Activated CD8-positive, alpha-beta T cell treated with anti-CD3 and anti-CD28 coated beads, Interleukin-2, amount 10 ng/mL, durations not matched to agents 7 days and 5 days (primary cell): ENCODE measurements at regions not wholly inside any gene's neighbourhood (a gene's known extent, or its start where the extent isn't known, plus 50 kb on each side); places are given as distances from the start of the nearest gene placed in this dataset.
"Not testable (repeated sequence)": the region's sequence is repeated elsewhere in the genome, so short reads cannot be mapped to it uniquely, and the experiment has no call there.

ENCODE experiments used
- ATAC-seq: fragments of 150-1000 bp; cut with Tn5 transposase; one replicate; pipeline ENCODE4 v1.10.0; 2021; ENCODE audit warnings: moderate library complexity
- CTCF ChIA-PET: fragments of 350-600 bp; sonication (Branson Sonifier 250); formaldehyde crosslinking; loops from one replicate; lab custom pipeline; 2021; ENCODE audit warnings: antibody characterized with exemption; lab: Charles Lee
- POLR2A ChIA-PET: fragments of 350-600 bp; sonication (Branson Sonifier 250); formaldehyde crosslinking; loops from one replicate; lab custom pipeline; 2021; ENCODE audit warnings: antibody characterized with exemption; lab: Charles Lee
- DNase-seq: peaks from one replicate; pipeline ENCODE4 v3.0.0-alpha.2; 2020
- H3K27ac Mint-ChIP-seq: one replicate; pipeline ENCODE4 v1.8.0; 2021; ENCODE audit warnings: mild to moderate bottlenecking, mixed read lengths
- H3K27me3 Mint-ChIP-seq: one replicate; pipeline ENCODE4 v1.8.0; 2021; ENCODE audit warnings: low read depth, mixed read lengths
- H3K36me3 Mint-ChIP-seq: one replicate; pipeline ENCODE4 v1.8.0; 2021; ENCODE audit warnings: low read depth, mixed read lengths
- H3K4me1 Mint-ChIP-seq: one replicate; pipeline ENCODE4 v1.8.0; 2021; ENCODE audit warnings: low read depth, mixed read lengths
- H3K4me3 Mint-ChIP-seq: one replicate; pipeline ENCODE4 v1.8.0; 2021; ENCODE audit warnings: mild to moderate bottlenecking, mixed read lengths
- H3K9me3 Mint-ChIP-seq: one replicate; pipeline ENCODE4 v1.8.0; 2022; ENCODE audit warnings: mixed read lengths; ENCODE audit not compliant: insufficient read depth

DNA sequence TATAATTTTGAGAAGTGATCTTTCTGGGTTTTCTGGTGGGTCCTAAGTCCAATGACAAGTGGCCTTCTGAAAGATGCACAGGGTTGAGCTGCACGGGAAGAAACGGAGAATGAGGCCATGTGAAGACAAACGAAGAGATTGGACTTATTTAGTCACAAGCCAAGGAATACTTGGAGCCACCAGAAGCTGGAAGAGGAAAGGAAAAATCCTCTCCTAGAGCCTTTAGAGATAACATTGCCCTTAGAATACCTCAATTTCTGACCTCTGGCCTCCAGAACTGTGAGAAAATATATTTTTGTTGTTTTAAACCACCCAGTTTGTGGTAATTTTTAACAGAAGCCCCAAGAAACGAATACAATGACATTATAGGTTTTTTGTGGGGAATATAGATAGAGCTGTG, 360.5 kb upstream of the TARS1 start:
- Mint-ChIP-seq H3K27ac (no peak overlapping the region), H3K36me3 (no peaks in the 10 kb centered on the region), H3K4me1 (no peaks in the 10 kb centered on the region), H3K9me3 (peaks cover 10% of the 10 kb centered on the region), H3K4me3 (no peak overlapping the region), H3K27me3 (no peaks in the 10 kb centered on the region)
- ChIA-PET POLR2A (no interaction called here), CTCF (no interaction called here)
- ATAC-seq (no peak), DNase-seq (no peak)

DNA sequence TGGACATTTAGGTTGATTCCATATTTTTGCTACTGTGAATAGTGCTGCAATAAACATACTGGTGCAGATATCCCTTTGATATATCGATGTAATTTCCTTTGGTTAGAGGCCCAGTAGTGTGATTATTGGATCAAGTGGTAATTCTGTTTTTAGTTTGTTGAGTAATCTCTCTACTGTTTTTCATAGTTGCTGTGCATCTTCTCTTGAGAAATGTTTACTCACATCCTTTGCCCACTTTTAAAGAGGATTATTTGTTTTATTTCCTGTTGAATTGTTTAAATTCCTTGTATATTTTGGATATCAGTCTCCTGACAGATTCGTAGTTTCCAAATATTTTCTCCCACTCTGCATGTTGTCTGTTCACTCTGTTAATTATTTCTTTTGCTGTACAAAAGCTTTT, 352.6 kb upstream of the TARS1 start:
- ChIA-PET POLR2A (interaction anchor here (0.6 kb wide), 1 partner anchor 281 kb away, joined by 3 read pairs; no protein-coding TSS in a partner anchor), CTCF (no interaction called here)
- Mint-ChIP-seq H3K4me1 (no peaks in the 10 kb centered on the region), H3K36me3 (no peaks in the 10 kb centered on the region), H3K9me3 (peaks cover 10% of the 10 kb centered on the region), H3K27ac (no peak overlapping the region), H3K4me3 (no peak overlapping the region), H3K27me3 (no peaks in the 10 kb centered on the region)
- DNase-seq (no peak), ATAC-seq (no peak)

DNA sequence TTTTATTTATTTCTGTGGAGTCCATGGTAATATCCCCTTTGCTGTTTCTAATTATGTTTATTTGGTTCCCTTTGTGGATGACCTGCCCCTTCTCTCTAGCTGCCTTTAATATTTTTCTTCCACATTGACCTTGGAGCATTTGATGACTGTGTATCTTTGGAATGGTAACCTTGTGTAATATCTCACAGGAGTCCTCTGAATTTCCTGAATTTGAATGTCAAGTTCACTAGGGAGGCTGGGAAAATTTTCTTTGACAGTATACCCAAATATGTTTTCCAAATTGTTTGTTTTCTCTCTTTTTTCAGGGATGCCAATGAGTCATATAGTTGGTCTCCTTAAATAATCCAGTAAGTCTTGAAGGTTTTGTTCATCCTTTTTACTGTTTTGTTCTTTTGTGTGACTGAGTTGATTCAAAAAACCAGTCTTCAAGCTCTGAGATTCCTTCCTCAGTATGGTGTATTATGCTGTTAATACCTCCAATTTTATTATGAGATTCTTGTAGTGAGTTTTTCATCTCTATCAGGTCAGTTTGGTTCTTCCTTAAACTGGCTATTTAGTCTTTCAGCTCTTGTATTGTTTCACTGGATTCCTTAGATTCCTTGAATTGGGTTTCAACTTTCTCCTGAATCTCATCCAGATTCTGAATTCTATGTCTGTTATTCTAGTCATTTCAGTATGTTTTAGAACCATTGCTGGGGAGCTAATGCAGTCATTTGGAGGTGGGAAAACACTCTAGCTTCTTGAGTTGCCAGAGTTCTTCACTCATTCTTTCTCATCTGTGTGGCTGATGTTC, 349.0 kb upstream of the TARS1 start:
- ATAC-seq (no peak), DNase-seq (no peak)
- peaks cover 10% of the 10 kb centered on the region for H3K9me3 Mint-ChIP-seq
- H3K36me3 Mint-ChIP-seq = no peaks in the 10 kb centered on the region
- H3K27ac Mint-ChIP-seq = no peak overlapping the region
- H3K27me3 Mint-ChIP-seq = no peaks in the 10 kb centered on the region
- POLR2A ChIA-PET = interaction anchor here (0.8 kb wide), 1 partner anchor 18 kb away, joined by 3 read pairs; no protein-coding TSS in a partner anchor
- CTCF ChIA-PET = no interaction called here
- no peak overlapping the region for H3K4me3 Mint-ChIP-seq
- no peaks in the 10 kb centered on the region for H3K4me1 Mint-ChIP-seq

DNA sequence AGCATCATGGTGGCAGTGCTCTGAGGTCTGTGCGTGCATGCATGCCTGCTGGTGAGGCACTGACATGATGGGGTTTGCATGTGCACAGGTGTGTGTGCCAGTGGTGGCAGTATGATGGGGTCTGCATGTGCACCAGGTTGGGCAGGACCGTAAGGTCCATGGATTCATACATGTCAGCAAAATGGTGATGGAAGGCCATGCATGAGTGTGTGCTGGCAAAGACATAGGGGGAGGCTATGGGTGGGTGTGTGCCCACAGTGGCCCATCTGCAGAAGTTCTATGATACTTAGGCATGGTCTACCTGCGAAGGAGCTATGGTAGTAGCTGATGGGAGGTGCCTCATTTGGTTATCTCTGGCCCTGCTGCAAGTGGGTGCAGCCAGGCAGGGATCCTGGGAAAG, 348.0 kb upstream of the TARS1 start:
- DNase-seq (no peak), ATAC-seq (no peak)
- Mint-ChIP-seq H3K36me3 (no peaks in the 10 kb centered on the region), H3K4me1 (no peaks in the 10 kb centered on the region), H3K27me3 (no peaks in the 10 kb centered on the region), H3K4me3 (no peak overlapping the region), H3K27ac (no peak overlapping the region), H3K9me3 (peaks cover 10% of the 10 kb centered on the region)
- CTCF ChIA-PET = no interaction called here
- POLR2A ChIA-PET = no interaction called here

DNA sequence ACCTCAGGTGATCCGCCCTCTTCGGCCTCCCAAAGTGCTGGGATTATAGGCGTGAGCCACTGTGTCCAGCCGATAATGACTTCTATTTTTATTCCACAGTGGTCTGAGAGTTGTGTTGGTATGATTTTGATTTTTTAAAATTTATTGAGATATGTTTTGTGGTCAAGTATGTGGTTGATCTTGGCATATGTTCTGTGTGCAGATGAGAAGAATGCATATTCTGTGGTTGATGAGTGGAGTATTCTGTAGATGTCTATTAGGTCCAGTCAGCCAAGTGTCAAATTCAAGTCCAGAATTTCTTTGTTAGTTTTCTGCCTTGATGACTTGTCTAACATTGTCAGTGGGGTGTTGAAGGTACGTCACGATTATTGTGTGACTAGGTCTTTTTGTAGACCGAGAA, 338.2 kb upstream of the TARS1 start:
- Mint-ChIP-seq H3K4me1 (no peaks in the 10 kb centered on the region), H3K36me3 (no peaks in the 10 kb centered on the region), H3K27ac (no peak overlapping the region), H3K27me3 (no peaks in the 10 kb centered on the region), H3K9me3 (peaks cover 15% of the 10 kb centered on the region), H3K4me3 (no peak overlapping the region)
- ATAC-seq (no peak), DNase-seq (no peak)
- ChIA-PET CTCF (no interaction called here), POLR2A (no interaction called here)

DNA sequence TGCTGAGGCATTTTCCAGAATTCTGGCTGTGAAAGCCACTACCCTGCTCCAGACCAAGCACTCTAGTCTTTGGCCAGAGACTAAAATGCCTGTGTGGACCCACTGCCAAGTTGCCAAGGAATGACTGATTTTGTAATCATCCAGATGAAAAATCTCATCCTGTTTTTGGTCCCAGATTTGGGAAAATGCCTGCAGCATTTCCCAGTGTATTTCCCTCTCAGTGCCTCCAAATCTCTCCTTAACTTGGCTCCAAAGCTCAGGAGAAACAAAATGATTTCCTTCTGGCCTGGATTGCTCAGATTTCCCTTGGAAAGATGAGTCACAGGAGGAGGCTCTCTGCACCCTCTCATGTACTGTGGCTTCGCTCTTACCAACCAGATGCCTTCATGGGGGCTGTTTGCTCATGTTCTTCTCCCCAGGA, 335.2 kb upstream of the TARS1 start:
- POLR2A ChIA-PET = no interaction called here
- H3K4me1 Mint-ChIP-seq = no peaks in the 10 kb centered on the region
- H3K9me3 Mint-ChIP-seq = peaks cover 15% of the 10 kb centered on the region
- CTCF ChIA-PET = no interaction called here
- H3K27me3 Mint-ChIP-seq = no peaks in the 10 kb centered on the region
- ATAC-seq (no peak), DNase-seq (no peak)
- H3K4me3 Mint-ChIP-seq = no peak overlapping the region
- H3K27ac Mint-ChIP-seq = no peak overlapping the region
- no peaks in the 10 kb centered on the region for H3K36me3 Mint-ChIP-seq

DNA sequence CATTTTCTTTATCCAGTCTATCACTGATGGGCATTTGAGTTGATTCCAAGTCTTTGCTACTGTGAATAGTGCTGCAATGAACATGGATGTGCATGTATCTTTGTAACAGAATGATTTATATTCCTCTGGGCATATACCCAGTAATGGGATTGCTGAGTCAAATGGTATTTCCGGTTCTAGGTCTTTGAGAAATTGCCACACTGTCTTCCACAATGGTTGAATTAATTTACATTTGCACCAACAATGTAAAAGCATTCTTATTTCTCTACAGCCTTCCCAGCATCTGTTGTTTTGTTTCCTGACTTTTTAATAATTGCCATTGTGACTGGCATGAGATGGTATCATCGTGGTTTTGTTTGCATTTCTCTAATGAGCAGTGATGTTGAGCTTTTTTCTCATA, 330.3 kb upstream of the TARS1 start:
- POLR2A ChIA-PET, DNase-seq, CTCF ChIA-PET, H3K27ac Mint-ChIP-seq, H3K27me3 Mint-ChIP-seq, H3K36me3 Mint-ChIP-seq, H3K4me1 Mint-ChIP-seq, H3K4me3 Mint-ChIP-seq, H3K9me3 Mint-ChIP-seq, ATAC-seq: not testable (repeated sequence)

DNA sequence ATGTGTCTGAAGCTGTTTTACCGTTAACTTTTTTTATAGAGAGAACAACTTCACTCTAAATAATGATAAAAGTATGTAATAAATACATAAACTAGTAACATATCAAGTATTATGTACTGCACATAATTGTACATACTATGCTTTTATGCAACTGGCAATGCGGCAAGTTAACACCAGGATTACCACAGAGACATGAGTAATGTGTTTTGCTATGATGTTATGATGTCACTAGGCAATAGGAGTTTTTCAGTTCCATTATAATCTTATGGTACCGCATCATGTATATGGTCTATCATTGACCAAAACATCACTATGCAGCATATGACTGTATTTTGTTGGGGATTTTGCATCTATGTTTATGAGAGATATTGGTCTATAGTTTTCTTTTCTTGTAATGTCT, 326.4 kb upstream of the TARS1 start:
- no peak overlapping the region for H3K4me3 Mint-ChIP-seq
- no peaks in the 10 kb centered on the region for H3K36me3 Mint-ChIP-seq
- DNase-seq (no peak), ATAC-seq (no peak)
- ChIA-PET POLR2A (no interaction called here), CTCF (no interaction called here)
- H3K9me3 Mint-ChIP-seq = no peaks in the 10 kb centered on the region
- no peaks in the 10 kb centered on the region for H3K4me1 Mint-ChIP-seq
- H3K27ac Mint-ChIP-seq = no peak overlapping the region
- no peaks in the 10 kb centered on the region for H3K27me3 Mint-ChIP-seq

DNA sequence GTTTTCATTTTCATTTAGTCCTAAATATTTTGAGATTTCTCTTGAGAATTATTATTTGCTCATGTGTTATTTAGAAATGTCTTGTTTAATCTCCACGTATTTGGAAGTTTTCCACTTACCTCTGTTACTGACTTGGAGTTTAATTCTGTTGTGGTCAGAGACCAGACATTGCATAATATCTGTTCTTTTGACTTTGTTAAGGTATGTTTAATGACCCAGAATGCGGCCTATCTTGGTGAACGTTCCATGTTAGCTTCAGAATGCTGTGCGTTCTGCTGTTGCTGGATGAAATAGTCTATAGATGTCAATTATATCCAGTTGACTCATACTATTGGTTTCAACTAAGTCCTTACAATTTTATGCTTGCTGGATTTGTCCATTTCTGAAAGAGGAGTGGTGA, 325.3 kb upstream of the TARS1 start:
- no peaks in the 10 kb centered on the region for H3K9me3 Mint-ChIP-seq
- H3K36me3 Mint-ChIP-seq = no peaks in the 10 kb centered on the region
- DNase-seq (no peak), ATAC-seq (no peak)
- H3K4me3 Mint-ChIP-seq = no peak overlapping the region
- POLR2A ChIA-PET = no interaction called here
- H3K4me1 Mint-ChIP-seq = no peaks in the 10 kb centered on the region
- H3K27ac Mint-ChIP-seq = no peak overlapping the region
- CTCF ChIA-PET = no interaction called here
- H3K27me3 Mint-ChIP-seq = no peaks in the 10 kb centered on the region

DNA sequence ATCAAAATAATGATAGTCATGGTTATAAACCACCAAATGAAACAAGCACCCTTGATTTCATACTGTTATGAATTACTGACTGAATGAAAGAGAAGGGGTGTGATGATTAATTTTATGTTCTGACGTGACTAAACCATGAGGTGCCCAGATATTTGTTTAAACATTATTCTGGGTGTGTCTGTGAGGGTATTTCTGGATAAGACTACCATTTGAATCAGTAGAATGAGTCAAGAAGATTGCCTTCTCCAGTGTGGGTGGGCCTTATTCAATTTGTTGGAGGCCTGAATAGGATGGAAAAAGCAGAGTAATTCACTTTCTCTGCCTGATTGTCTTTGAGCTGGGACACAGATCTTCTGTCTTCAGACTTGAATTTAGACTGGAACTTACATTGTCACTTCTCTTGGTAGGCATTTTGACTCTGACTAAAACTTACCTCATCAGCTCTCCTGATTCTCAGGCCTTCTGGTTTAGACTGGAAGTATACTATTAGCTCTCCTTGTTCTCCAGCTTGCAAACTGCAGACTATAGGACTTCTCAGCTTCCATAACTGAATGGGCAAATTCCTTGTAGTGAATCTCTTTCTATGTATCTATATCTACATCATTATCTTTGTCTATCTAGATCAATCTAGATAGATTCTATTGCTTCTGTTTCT, 321.9 kb upstream of the TARS1 start:
- CTCF ChIA-PET = no interaction called here
- POLR2A ChIA-PET = no interaction called here
- Mint-ChIP-seq H3K4me1 (no peaks in the 10 kb centered on the region), H3K27me3 (no peaks in the 10 kb centered on the region), H3K4me3 (no peak overlapping the region), H3K27ac (no peak overlapping the region), H3K36me3 (no peaks in the 10 kb centered on the region), H3K9me3 (no peaks in the 10 kb centered on the region)
- no peak for ATAC-seq
- no peak for DNase-seq

DNA sequence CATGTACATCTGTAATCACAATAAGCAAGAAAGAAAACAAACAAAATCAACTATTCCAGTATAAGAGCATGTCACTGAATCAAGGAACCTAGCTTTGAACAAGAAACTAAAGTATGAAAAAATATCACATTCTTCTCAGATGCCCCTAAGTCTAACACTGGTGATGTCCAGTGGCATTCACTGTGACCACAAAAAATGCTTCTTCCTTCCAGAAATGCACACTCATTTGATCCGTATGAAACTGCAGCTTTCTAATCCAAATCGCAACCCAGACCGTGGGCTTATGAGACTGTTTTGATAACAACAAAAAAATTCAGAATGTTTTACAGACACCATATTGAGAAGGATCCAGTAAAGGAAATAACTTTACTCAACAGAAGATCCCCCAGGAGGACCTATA, 320.1 kb upstream of the TARS1 start:
- no peak overlapping the region for H3K4me3 Mint-ChIP-seq
- POLR2A ChIA-PET = no interaction called here
- H3K4me1 Mint-ChIP-seq = no peaks in the 10 kb centered on the region
- no peaks in the 10 kb centered on the region for H3K36me3 Mint-ChIP-seq
- ATAC-seq (no peak), DNase-seq (no peak)
- H3K9me3 Mint-ChIP-seq = no peaks in the 10 kb centered on the region
- CTCF ChIA-PET = no interaction called here
- no peak overlapping the region for H3K27ac Mint-ChIP-seq
- no peaks in the 10 kb centered on the region for H3K27me3 Mint-ChIP-seq

DNA sequence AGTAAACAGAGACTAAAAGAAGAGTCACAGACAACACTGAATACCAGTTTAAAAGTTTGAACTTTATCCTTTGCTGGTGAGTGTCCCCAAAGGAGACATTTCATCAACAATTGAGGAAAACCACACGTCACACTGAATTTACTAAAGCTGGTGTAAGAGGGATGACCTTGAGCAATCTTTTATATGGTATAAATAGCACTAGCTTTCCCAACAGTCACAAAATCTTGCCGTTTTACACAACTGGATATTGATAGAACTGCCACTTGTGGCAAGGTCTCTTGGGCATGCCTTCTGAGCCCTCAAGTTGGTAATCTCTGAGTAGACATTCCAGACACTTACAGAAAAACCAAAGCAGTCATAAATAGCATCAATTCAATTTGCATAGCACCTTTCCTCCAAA, 311.5 kb upstream of the TARS1 start:
- Mint-ChIP-seq H3K4me3 (no peak overlapping the region), H3K27me3 (no peaks in the 10 kb centered on the region), H3K27ac (no peak overlapping the region), H3K36me3 (peaks cover 3% of the 10 kb centered on the region), H3K4me1 (no peaks in the 10 kb centered on the region), H3K9me3 (peaks cover 15% of the 10 kb centered on the region)
- ATAC-seq (no peak), DNase-seq (no peak)
- POLR2A ChIA-PET = no interaction called here
- CTCF ChIA-PET = no interaction called here
